A673 (cell line): ENCODE measurements at regions not wholly inside any gene's neighbourhood (a gene's known extent, or its start where the extent isn't known, plus 50 kb on each side); places are given as distances from the start of the nearest gene placed in this dataset.

Source experiments
- BruUV-seq: library from RNA; stranded (reverse); fragments of 400-500 nt; replicated peaks from 2 replicates; lab custom pipeline; 2021; lab: Mats Ljungman, UMichigan
- CTCF ChIA-PET: fragments of 300-600 bp; sonication (Branson Sonifier 250); formaldehyde crosslinking; loops from one replicate; lab custom pipeline; 2022; ENCODE audit warnings: antibody characterized with exemption; lab: Charles Lee
- POLR2A ChIA-PET: fragments of 300-600 bp; sonication (Branson Sonifier 250); formaldehyde crosslinking; loops from one replicate; lab custom pipeline; 2022; ENCODE audit warnings: antibody characterized with exemption; ENCODE audit not compliant: low non-redundant PET; lab: Charles Lee
- DNase-seq: peaks from one replicate; pipeline ENCODE4 v3.0.0-alpha.2; 2015; ENCODE audit warnings: low spot score
- H3K27ac ChIP-seq: fragments of 200-600 bp; sonication (generic); 2 replicates; pipeline ENCODE4 v1.5.1; 2016; ENCODE audit warnings: mixed run types, low read depth, mild to moderate bottlenecking, mixed read lengths, antibody characterized with exemption, low read length; ENCODE audit not compliant: poor library complexity, severe bottlenecking
- H3K27me3 ChIP-seq: fragments of 200-600 bp; sonication (generic); replicated peaks from 2 replicates; pipeline ENCODE4 v1.6.1; 2017; ENCODE audit warnings: mixed run types, low read depth, mild to moderate bottlenecking, mixed read lengths, antibody characterized with exemption, low read length; ENCODE audit not compliant: insufficient read depth, poor library complexity
- H3K36me3 ChIP-seq: fragments of 200-600 bp; sonication (generic); 2 replicates; pipeline ENCODE4 v1.6.1; 2016; ENCODE audit warnings: mixed run types, mild to moderate bottlenecking, mixed read lengths, antibody characterized with exemption, low read length; ENCODE audit not compliant: insufficient read depth, poor library complexity, severe bottlenecking
- H3K4me1 ChIP-seq: fragments of 200-600 bp; sonication (generic); 2 replicates; pipeline ENCODE4 v1.6.1; 2017; ENCODE audit warnings: mixed run types, mild to moderate bottlenecking, mixed read lengths, antibody characterized with exemption, low read length; ENCODE audit not compliant: insufficient read depth, poor library complexity, severe bottlenecking
- H3K4me3 ChIP-seq: fragments of 200-600 bp; sonication (generic); 2 replicates; pipeline ENCODE4 v1.5.1; 2016; ENCODE audit warnings: low read depth, mixed run types, mild to moderate bottlenecking, mixed read lengths, low read length; ENCODE audit not compliant: poor library complexity, severe bottlenecking
- H3K9me3 ChIP-seq: fragments of 200-600 bp; sonication (generic); 2 replicates; pipeline ENCODE4 v1.6.1; 2016; ENCODE audit warnings: mixed run types, low read depth, mild to moderate bottlenecking, mixed read lengths, antibody characterized with exemption, low read length; ENCODE audit not compliant: poor library complexity, severe bottlenecking
- CTCF ChIP-seq: fragments of 300-800, 200-600 bp; sonication (generic); conservative IDR thresholded peaks from 2 replicates; pipeline ENCODE4 v1.5.1; 2017; ENCODE audit warnings: low read depth, mild to moderate bottlenecking, antibody characterized with exemption, low read length, moderate library complexity, mixed read lengths
- EZH2 ChIP-seq: fragments of 200-600 bp; sonication (generic); IDR thresholded peaks from 2 replicates; pipeline ENCODE4 v1.6.1; 2017; ENCODE audit warnings: borderline replicate concordance, low read depth, mild to moderate bottlenecking, mixed read lengths, antibody characterized with exemption, low read length; ENCODE audit not compliant: poor library complexity, severe bottlenecking
- intact Hi-C: fragments of 100-400 bp; cut with micrococcal nuclease; formaldehyde crosslinking; loops from one replicate; pipeline ENCODE4 v1.10.0; 2022; ENCODE audit not compliant: unreplicated experiment

GRCh38 chr2:2838548-2838845, 507.4 kb upstream of the MYT1L start:
- POLR2A ChIA-PET, result no interaction called here
- no TSS peak for BruUV-seq
- H3K9me3 ChIP-seq, result no peaks in the 10 kb centered on the region
- no peak overlapping the region for H3K27ac ChIP-seq
- no peak overlapping the region for H3K4me3 ChIP-seq
- H3K36me3 ChIP-seq, result no peaks in the 10 kb centered on the region
- intact Hi-C loops, result no loop called here
- no peaks in the 10 kb centered on the region for H3K4me1 ChIP-seq
- H3K27me3 ChIP-seq, result no peaks in the 10 kb centered on the region
- no peak for TF ChIP-seq EZH2
- TF ChIP-seq CTCF, result no peak
- no peak for DNase-seq
- CTCF ChIA-PET, result no interaction called here

GRCh38 chr2:2837746-2838547, 506.9 kb upstream of the MYT1L start:
- peak; percentile 18 for DNase-seq
- Histone ChIP-seq H3K4me1 (no peaks in the 10 kb centered on the region), H3K4me3 (no peak overlapping the region), H3K27me3 (no peaks in the 10 kb centered on the region), H3K9me3 (no peaks in the 10 kb centered on the region), H3K36me3 (no peaks in the 10 kb centered on the region), H3K27ac (no peak overlapping the region)
- no TSS peak for BruUV-seq
- POLR2A ChIA-PET, result no interaction called here
- intact Hi-C loops, result no loop called here
- CTCF ChIA-PET, result no interaction called here
- no peak for TF ChIP-seq CTCF

- Histone ChIP-seq H3K4me3 (no peak overlapping the region), H3K27me3 (no peaks in the 10 kb centered on the region), H3K4me1 (no peaks in the 10 kb centered on the region), H3K9me3 (no peaks in the 10 kb centered on the region), H3K36me3 (no peaks in the 10 kb centered on the region), H3K27ac (no peak overlapping the region)
- no peak for DNase-seq
- TF ChIP-seq CTCF, result no peak
- TF ChIP-seq EZH2, result no peak
- BruUV-seq, result no TSS peak
- POLR2A ChIA-PET, result no interaction called here
- intact Hi-C loops, result no loop called here
- CTCF ChIA-PET, result no interaction called here
These were observed 505.4 kb upstream of the MYT1L start for GRCh38 chr2:2836343-2837070.
